ENCODE measurements at regions not wholly inside any gene's neighbourhood (a gene's known extent, or its start where the extent isn't known, plus 50 kb on each side); places are given as distances from the start of the nearest gene placed in this dataset.

GRCh38 chr7:69257592-69257991 is 340.7 kb upstream of the AUTS2 start:
- TF ChIP-seq CTCF (IDR thresholded peaks at IDR 0.05) = no peak
- Histone ChIP-seq H3K4me3 (no peak overlapping the region), H3K4me1 (peaks cover 0 to 3% (median 0%) of the 10 kb centered on the region in 4 donors), H3K27ac (no peak overlapping the region), H3K9me3 (no peaks in the 10 kb centered on the region), H3K36me3 (no peaks in the 10 kb centered on the region), H3K27me3 (no peaks in the 10 kb centered on the region)
- intact Hi-C loops (cut with DNase I; ENCODE audit: low total_unique reads) = no loop called here
- DNase-seq = no peak

- peaks cover 0 to 3% (median 0%) of the 10 kb centered on the region in 4 donors for H3K4me1 ChIP-seq
- no peaks in the 10 kb centered on the region for H3K27me3 ChIP-seq
- no peak for DNase-seq
- intact Hi-C loops (cut with DNase I; ENCODE audit: low total_unique reads) = no loop called here
- no peaks in the 10 kb centered on the region for H3K36me3 ChIP-seq
- no peaks in the 10 kb centered on the region for H3K9me3 ChIP-seq
- no peak overlapping the region for H3K27ac ChIP-seq
- no peak for TF ChIP-seq CTCF (IDR thresholded peaks at IDR 0.05)
- no peak overlapping the region for H3K4me3 ChIP-seq
Observed at GRCh38 chr7:69259445-69259844, 338.8 kb upstream of the AUTS2 start.

- no peaks in the 10 kb centered on the region for H3K36me3 ChIP-seq
- no peak for DNase-seq
- no peak for TF ChIP-seq CTCF (IDR thresholded peaks at IDR 0.05)
- no peak overlapping the region for H3K27ac ChIP-seq
- H3K9me3 ChIP-seq = no peaks in the 10 kb centered on the region
- no peak overlapping the region for H3K4me3 ChIP-seq
- intact Hi-C loops (cut with DNase I; ENCODE audit: low total_unique reads) = no loop called here
- peaks cover 0 to 3% (median 0%) of the 10 kb centered on the region in 4 donors for H3K4me1 ChIP-seq
- peaks cover 0 to 3% of the 10 kb centered on the region in 2 donors for H3K27me3 ChIP-seq
Observed at GRCh38 chr7:69260023-69260422, 338.3 kb upstream of the AUTS2 start.

GRCh38 chr7:69263550-69263949 is 334.7 kb upstream of the AUTS2 start:
- Histone ChIP-seq H3K27ac (no peak overlapping the region), H3K4me1 (no peaks in the 10 kb centered on the region), H3K9me3 (no peaks in the 10 kb centered on the region), H3K4me3 (no peak overlapping the region), H3K36me3 (no peaks in the 10 kb centered on the region), H3K27me3 (peaks cover 0 to 9% of the 10 kb centered on the region in 2 donors)
- intact Hi-C loops (cut with DNase I; ENCODE audit: low total_unique reads) = no loop called here
- DNase-seq = no peak
- TF ChIP-seq CTCF (IDR thresholded peaks at IDR 0.05) = no peak

GRCh38 chr7:69269806-69270205 is 328.5 kb upstream of the AUTS2 start:
- Histone ChIP-seq H3K27ac (no peak overlapping the region), H3K4me3 (no peak overlapping the region), H3K36me3 (no peaks in the 10 kb centered on the region), H3K27me3 (peaks cover 0 to 11% of the 10 kb centered on the region in 2 donors), H3K9me3 (no peaks in the 10 kb centered on the region), H3K4me1 (no peaks in the 10 kb centered on the region)
- no peak for DNase-seq
- intact Hi-C loops (cut with DNase I; ENCODE audit: low total_unique reads) = no loop called here
- no peak for TF ChIP-seq CTCF (IDR thresholded peaks at IDR 0.05)

- Histone ChIP-seq H3K4me3 (no peak overlapping the region), H3K4me1 (peaks cover 0 to 9% (median 3%) of the 10 kb centered on the region in 4 donors)
- TF ChIP-seq CTCF (IDR thresholded peaks at IDR 0.05) = no peak
Observed at GRCh38 chr7:69272101-69272500, 326.2 kb upstream of the AUTS2 start.

More at GRCh38 chr7:69272101-69272500, 326.2 kb upstream of the AUTS2 start:
- Histone ChIP-seq H3K36me3 (no peaks in the 10 kb centered on the region), H3K27me3 (peaks cover 0 to 3% of the 10 kb centered on the region in 2 donors), H3K27ac (no peak overlapping the region), H3K9me3 (no peaks in the 10 kb centered on the region)
- intact Hi-C loops (cut with DNase I; ENCODE audit: low total_unique reads) = no loop called here
- DNase-seq = no peak
